ENCODE measurements at regions not wholly inside any gene's neighbourhood (a gene's known extent, or its start where the extent isn't known, plus 50 kb on each side); places are given as distances from the start of the nearest gene placed in this dataset.

- Histone ChIP-seq H3K36me3 (ENCODE audit: insufficient read depth, low read depth, low read length) (no peaks in the 10 kb centered on the region), H3K9me3 (ENCODE audit: insufficient read depth, low read depth, low read length) (no peaks in the 10 kb centered on the region), H3K27ac (ENCODE audit: low read length) (no peak overlapping the region), H3K27me3 (ENCODE audit: insufficient read depth, low read length) (peaks cover 41% of the 10 kb centered on the region), H3K4me3 (ENCODE audit: low read length) (peak overlapping the region; percentile 75), H3K9ac (ENCODE audit: low read depth, low read length) (peak overlapping the region; percentile 71; the same call in 1 of the 2 replicates), H3K4me1 (ENCODE audit: insufficient read depth, low read length) (peaks cover 5% of the 10 kb centered on the region; the same call in 1 of the 2 replicates)
Measured at GRCh38 chr1:21344750-21345443, 54.6 kb upstream of the ECE1 start.

GRCh38 chr1:21344098-21344749, 54.0 kb upstream of the ECE1 start:
- no peak overlapping the region for H3K27ac ChIP-seq (ENCODE audit: low read length)
- peak overlapping the region; percentile 71; the same call in 1 of the 2 replicates for H3K9ac ChIP-seq (ENCODE audit: low read depth, low read length)
- no peaks in the 10 kb centered on the region for H3K36me3 ChIP-seq (ENCODE audit: insufficient read depth, low read depth, low read length)
- H3K9me3 ChIP-seq (ENCODE audit: insufficient read depth, low read depth, low read length): no peaks in the 10 kb centered on the region
- H3K4me1 ChIP-seq (ENCODE audit: insufficient read depth, low read length): peaks cover 8% of the 10 kb centered on the region; the same call in 1 of the 2 replicates
- peak overlapping the region; percentile 75 for H3K4me3 ChIP-seq (ENCODE audit: low read length)
- peaks cover 41% of the 10 kb centered on the region for H3K27me3 ChIP-seq (ENCODE audit: insufficient read depth, low read length)

- no peak overlapping the region for H3K27ac ChIP-seq (ENCODE audit: low read length)
Measured at GRCh38 chr1:21342961-21343838, 52.9 kb upstream of the ECE1 start.

GRCh38 chr1:21341517-21342078, 51.3 kb upstream of the ECE1 start:
- no peaks in the 10 kb centered on the region for H3K9me3 ChIP-seq (ENCODE audit: insufficient read depth, low read depth, low read length)
- H3K4me1 ChIP-seq (ENCODE audit: insufficient read depth, low read length): peaks cover 8% of the 10 kb centered on the region; the same call in 1 of the 2 replicates
- H3K27me3 ChIP-seq (ENCODE audit: insufficient read depth, low read length): peaks cover 34% of the 10 kb centered on the region
- H3K4me3 ChIP-seq (ENCODE audit: low read length): no peak overlapping the region
- H3K36me3 ChIP-seq (ENCODE audit: insufficient read depth, low read depth, low read length): no peaks in the 10 kb centered on the region
- H3K27ac ChIP-seq (ENCODE audit: low read length): no peak overlapping the region
- no peak overlapping the region for H3K9ac ChIP-seq (ENCODE audit: low read depth, low read length)

More at GRCh38 chr1:21342961-21343838, 52.9 kb upstream of the ECE1 start:
- Histone ChIP-seq H3K4me1 (ENCODE audit: insufficient read depth, low read length) (peaks cover 8% of the 10 kb centered on the region; the same call in 1 of the 2 replicates), H3K27me3 (ENCODE audit: insufficient read depth, low read length) (peaks cover 41% of the 10 kb centered on the region), H3K9ac (ENCODE audit: low read depth, low read length) (no peak overlapping the region), H3K9me3 (ENCODE audit: insufficient read depth, low read depth, low read length) (no peaks in the 10 kb centered on the region), H3K4me3 (ENCODE audit: low read length) (no peak overlapping the region), H3K36me3 (ENCODE audit: insufficient read depth, low read depth, low read length) (no peaks in the 10 kb centered on the region)

- Histone ChIP-seq H3K4me3 (ENCODE audit: low read length) (no peak overlapping the region), H3K27ac (ENCODE audit: low read length) (no peak overlapping the region), H3K4me1 (ENCODE audit: insufficient read depth, low read length) (peaks cover 5% of the 10 kb centered on the region; the same call in 1 of the 2 replicates), H3K27me3 (ENCODE audit: insufficient read depth, low read length) (peaks cover 28% of the 10 kb centered on the region), H3K9me3 (ENCODE audit: insufficient read depth, low read depth, low read length) (no peaks in the 10 kb centered on the region), H3K9ac (ENCODE audit: low read depth, low read length) (no peak overlapping the region), H3K36me3 (ENCODE audit: insufficient read depth, low read depth, low read length) (no peaks in the 10 kb centered on the region)
Measured at GRCh38 chr1:21341022-21341421, 50.8 kb upstream of the ECE1 start.

- Histone ChIP-seq H3K9me3 (ENCODE audit: insufficient read depth, low read depth, low read length) (no peaks in the 10 kb centered on the region), H3K4me1 (ENCODE audit: insufficient read depth, low read length) (peaks cover 8% of the 10 kb centered on the region; the same call in 1 of the 2 replicates), H3K27me3 (ENCODE audit: insufficient read depth, low read length) (peaks cover 26% of the 10 kb centered on the region), H3K9ac (ENCODE audit: low read depth, low read length) (no peak overlapping the region), H3K4me3 (ENCODE audit: low read length) (no peak overlapping the region), H3K36me3 (ENCODE audit: insufficient read depth, low read depth, low read length) (no peaks in the 10 kb centered on the region), H3K27ac (ENCODE audit: low read length) (no peak overlapping the region)
Measured at GRCh38 chr1:21340230-21340945, 50.1 kb upstream of the ECE1 start.
